SJCRH30 (cell line): ENCODE measurements at regions not wholly inside any gene's neighbourhood (a gene's known extent, or its start where the extent isn't known, plus 50 kb on each side); places are given as distances from the start of the nearest gene placed in this dataset.
A peak's percentile ranks its signal among the peaks of the same experiment; 100 is the strongest.

Source experiments
- DNase-seq, 2 experiments: peaks; one replicate each; pipeline ENCODE4 v3.0.0-alpha.2; 2015 to 2020
- H3K27ac ChIP-seq: fragments of 250-450 bp; sonication (Bioruptor Pico); 2 replicates; pipeline ENCODE4 v1.5.1; 2020; ENCODE audit warnings: mild to moderate bottlenecking, moderate library complexity
- H3K27me3 ChIP-seq: fragments of 250-450 bp; sonication (Bioruptor Pico); 2 replicates; pipeline ENCODE4 v1.5.1; 2020; ENCODE audit warnings: mild to moderate bottlenecking, moderate library complexity
- H3K36me3 ChIP-seq: fragments of 250-450 bp; sonication (Bioruptor Pico); 2 replicates; pipeline ENCODE4 v1.5.1; 2020; ENCODE audit warnings: mild to moderate bottlenecking, moderate library complexity
- H3K4me1 ChIP-seq: fragments of 250-450 bp; sonication (Bioruptor Pico); 2 replicates; pipeline ENCODE4 v1.5.1; 2020; ENCODE audit warnings: mild to moderate bottlenecking, moderate library complexity
- H3K4me3 ChIP-seq: fragments of 250-450 bp; sonication (Bioruptor Pico); 2 replicates; pipeline ENCODE4 v1.5.1; 2020; ENCODE audit warnings: mild to moderate bottlenecking, moderate library complexity
- H3K9me3 ChIP-seq: fragments of 250-450 bp; sonication (Bioruptor Pico); replicated peaks from 2 replicates; pipeline ENCODE4 v1.5.1; 2020; ENCODE audit warnings: mild to moderate bottlenecking, moderate library complexity

- Histone ChIP-seq H3K27me3 (no peaks in the 10 kb centered on the region), H3K4me1 (peaks cover 15% of the 10 kb centered on the region), H3K4me3 (no peak overlapping the region), H3K9me3 (no peaks in the 10 kb centered on the region), H3K27ac (no peak overlapping the region), H3K36me3 (no peaks in the 10 kb centered on the region)
- DNase-seq, result no peak
Measured at GRCh38 chr5:54705994-54706653, 188.6 kb downstream of the SNX18 start.

- no peak overlapping the region for H3K4me3 ChIP-seq
- DNase-seq, result no peak
- H3K27me3 ChIP-seq, result no peaks in the 10 kb centered on the region
- peaks cover 22% of the 10 kb centered on the region for H3K4me1 ChIP-seq
- no peaks in the 10 kb centered on the region for H3K36me3 ChIP-seq
- no peaks in the 10 kb centered on the region for H3K9me3 ChIP-seq
- no peak overlapping the region for H3K27ac ChIP-seq
Measured at GRCh38 chr5:54704825-54705224, 187.3 kb downstream of the SNX18 start.

- no peak overlapping the region for H3K27ac ChIP-seq
Measured at GRCh38 chr5:54704333-54704732, 186.8 kb downstream of the SNX18 start.

GRCh38 chr5:54703565-54704255, 186.2 kb downstream of the SNX18 start:
- Histone ChIP-seq H3K27me3 (no peaks in the 10 kb centered on the region), H3K4me1 (peaks cover 22% of the 10 kb centered on the region), H3K36me3 (no peaks in the 10 kb centered on the region), H3K9me3 (no peaks in the 10 kb centered on the region), H3K27ac (no peak overlapping the region), H3K4me3 (no peak overlapping the region)
- DNase-seq, result no peak

More at GRCh38 chr5:54704333-54704732, 186.8 kb downstream of the SNX18 start:
- H3K4me3 ChIP-seq, result no peak overlapping the region
- H3K9me3 ChIP-seq, result no peaks in the 10 kb centered on the region
- H3K36me3 ChIP-seq, result no peaks in the 10 kb centered on the region
- no peak for DNase-seq
- H3K4me1 ChIP-seq, result peaks cover 22% of the 10 kb centered on the region
- H3K27me3 ChIP-seq, result no peaks in the 10 kb centered on the region

GRCh38 chr5:54703133-54703532, 185.6 kb downstream of the SNX18 start:
- Histone ChIP-seq H3K36me3 (no peaks in the 10 kb centered on the region), H3K27me3 (no peaks in the 10 kb centered on the region), H3K9me3 (no peaks in the 10 kb centered on the region), H3K4me3 (no peak overlapping the region), H3K4me1 (peaks cover 22% of the 10 kb centered on the region), H3K27ac (no peak overlapping the region)
- no peak for DNase-seq

GRCh38 chr5:54702470-54702869, 184.9 kb downstream of the SNX18 start:
- H3K27me3 ChIP-seq, result no peaks in the 10 kb centered on the region
- peaks cover 22% of the 10 kb centered on the region for H3K4me1 ChIP-seq
- no peak overlapping the region for H3K27ac ChIP-seq
- H3K4me3 ChIP-seq, result no peak overlapping the region
- no peak for DNase-seq
- no peaks in the 10 kb centered on the region for H3K36me3 ChIP-seq
- no peaks in the 10 kb centered on the region for H3K9me3 ChIP-seq

GRCh38 chr5:54700986-54701578, 183.5 kb downstream of the SNX18 start:
- H3K36me3 ChIP-seq, result no peaks in the 10 kb centered on the region
- peak overlapping the region; percentile 46 for H3K27ac ChIP-seq
- no peaks in the 10 kb centered on the region for H3K27me3 ChIP-seq
- DNase-seq, result peak; percentile 75 to 79
- H3K4me3 ChIP-seq, result no peak overlapping the region
- no peaks in the 10 kb centered on the region for H3K9me3 ChIP-seq
- peaks cover 22% of the 10 kb centered on the region for H3K4me1 ChIP-seq

GRCh38 chr5:54696931-54697330, 179.4 kb downstream of the SNX18 start:
- Histone ChIP-seq H3K4me3 (no peak overlapping the region), H3K36me3 (no peaks in the 10 kb centered on the region), H3K27ac (no peak overlapping the region), H3K9me3 (no peaks in the 10 kb centered on the region), H3K27me3 (no peaks in the 10 kb centered on the region), H3K4me1 (peaks cover 15% of the 10 kb centered on the region)
- no peak for DNase-seq

- H3K4me1 ChIP-seq, result peaks cover 9% of the 10 kb centered on the region
- H3K27ac ChIP-seq, result no peak overlapping the region
- no peak overlapping the region for H3K4me3 ChIP-seq
- H3K36me3 ChIP-seq, result no peaks in the 10 kb centered on the region
- no peak for DNase-seq
- H3K27me3 ChIP-seq, result no peaks in the 10 kb centered on the region
- H3K9me3 ChIP-seq, result no peaks in the 10 kb centered on the region
Measured at GRCh38 chr5:54696346-54696745, 178.8 kb downstream of the SNX18 start.

GRCh38 chr5:54695198-54695966, 177.8 kb downstream of the SNX18 start:
- H3K36me3 ChIP-seq, result no peaks in the 10 kb centered on the region
- H3K27ac ChIP-seq, result no peak overlapping the region
- no peaks in the 10 kb centered on the region for H3K27me3 ChIP-seq
- H3K4me3 ChIP-seq, result no peak overlapping the region
- no peaks in the 10 kb centered on the region for H3K9me3 ChIP-seq
- H3K4me1 ChIP-seq, result peaks cover 2% of the 10 kb centered on the region; the same call in 1 of the 2 replicates
- no peak for DNase-seq

- Histone ChIP-seq H3K4me3 (no peak overlapping the region), H3K4me1 (no peaks in the 10 kb centered on the region), H3K27me3 (no peaks in the 10 kb centered on the region), H3K9me3 (no peaks in the 10 kb centered on the region), H3K27ac (no peak overlapping the region), H3K36me3 (no peaks in the 10 kb centered on the region)
- DNase-seq, result no peak
Measured at GRCh38 chr5:54693936-54694657, 176.5 kb downstream of the SNX18 start.

- no peaks in the 10 kb centered on the region for H3K27me3 ChIP-seq
- H3K4me3 ChIP-seq, result no peak overlapping the region
Measured at GRCh38 chr5:54692631-54693030, 175.1 kb downstream of the SNX18 start.

GRCh38 chr5:54691656-54692055, 174.1 kb downstream of the SNX18 start:
- DNase-seq, result no peak
- Histone ChIP-seq H3K4me3 (no peak overlapping the region), H3K9me3 (0 out of 2 replicates have a peak, but pooled peaks cover 4% of the 10 kb centered on the region), H3K4me1 (no peaks in the 10 kb centered on the region), H3K27ac (no peak overlapping the region), H3K27me3 (no peaks in the 10 kb centered on the region), H3K36me3 (no peaks in the 10 kb centered on the region)

More at GRCh38 chr5:54692631-54693030, 175.1 kb downstream of the SNX18 start:
- Histone ChIP-seq H3K36me3 (no peaks in the 10 kb centered on the region), H3K4me1 (no peaks in the 10 kb centered on the region), H3K9me3 (no peaks in the 10 kb centered on the region), H3K27ac (no peak overlapping the region)
- DNase-seq, result no peak
